ENCODE measurements at regions not wholly inside any gene's neighbourhood (a gene's known extent, or its start where the extent isn't known, plus 50 kb on each side); places are given as distances from the start of the nearest gene placed in this dataset.

- DNase-seq (ENCODE audit: low read depth), result no peak
Measured at GRCh38 chr5:9922719-9923118, 292.6 kb upstream of the TAS2R1 start.

- no peak for DNase-seq (ENCODE audit: low read depth)
Measured at GRCh38 chr5:9920697-9921096, 290.5 kb upstream of the TAS2R1 start.

- DNase-seq (ENCODE audit: low read depth), result no peak
Measured at GRCh38 chr5:9919306-9920030, 289.3 kb upstream of the TAS2R1 start.

GRCh38 chr5:9905661-9906060 lies 275.5 kb upstream of the TAS2R1 start:
- DNase-seq (ENCODE audit: low read depth), result no peak

GRCh38 chr5:9903801-9904200 lies 273.6 kb upstream of the TAS2R1 start:
- DNase-seq (ENCODE audit: low read depth), result peak; percentile 27

GRCh38 chr5:9898319-9898718 lies 268.2 kb upstream of the TAS2R1 start:
- DNase-seq (ENCODE audit: low read depth), result peak; percentile 60

- DNase-seq (ENCODE audit: low read depth), result no peak
Measured at GRCh38 chr5:9895302-9895645, 265.1 kb upstream of the TAS2R1 start.

GRCh38 chr5:9894571-9895301 lies 264.6 kb upstream of the TAS2R1 start:
- DNase-seq (ENCODE audit: low read depth), result no peak

GRCh38 chr5:9892696-9893095 lies 262.5 kb upstream of the TAS2R1 start:
- no peak for DNase-seq (ENCODE audit: low read depth)

GRCh38 chr5:9889511-9889910 lies 259.4 kb upstream of the TAS2R1 start:
- DNase-seq (ENCODE audit: low read depth), result no peak

GRCh38 chr5:9888501-9888901 lies 258.4 kb upstream of the TAS2R1 start:
- peak; percentile 90 for DNase-seq (ENCODE audit: low read depth)

GRCh38 chr5:9885164-9885563 lies 255.0 kb upstream of the TAS2R1 start:
- no peak for DNase-seq (ENCODE audit: low read depth)

GRCh38 chr5:9878206-9878605 lies 248.1 kb upstream of the TAS2R1 start:
- DNase-seq (ENCODE audit: low read depth), result no peak

- DNase-seq (ENCODE audit: low read depth), result peak; percentile 27
Measured at GRCh38 chr5:9877488-9877887, 247.3 kb upstream of the TAS2R1 start.

- DNase-seq (ENCODE audit: low read depth), result no peak
Measured at GRCh38 chr5:9876451-9876850, 246.3 kb upstream of the TAS2R1 start.

- peak; percentile 92 for DNase-seq (ENCODE audit: low read depth)
Measured at GRCh38 chr5:9869616-9870288, 239.6 kb upstream of the TAS2R1 start.

- no peak for DNase-seq (ENCODE audit: low read depth)
Measured at GRCh38 chr5:9865574-9865973, 235.4 kb upstream of the TAS2R1 start.

- no peak for DNase-seq (ENCODE audit: low read depth)
Measured at GRCh38 chr5:9864791-9865190, 234.6 kb upstream of the TAS2R1 start.

GRCh38 chr5:9863486-9863885 lies 233.3 kb upstream of the TAS2R1 start:
- no peak for DNase-seq (ENCODE audit: low read depth)

- DNase-seq (ENCODE audit: low read depth), result no peak
Measured at GRCh38 chr5:9861666-9862256, 231.6 kb upstream of the TAS2R1 start.

- no peak for DNase-seq (ENCODE audit: low read depth)
Measured at GRCh38 chr5:9859808-9860207, 229.7 kb upstream of the TAS2R1 start.

GRCh38 chr5:9858043-9858442 lies 227.9 kb upstream of the TAS2R1 start:
- no peak for DNase-seq (ENCODE audit: low read depth)

GRCh38 chr5:9853309-9853708 lies 223.2 kb upstream of the TAS2R1 start:
- DNase-seq (ENCODE audit: low read depth), result no peak

Data from ELR (cell line).